GM20431 (cell line): ENCODE measurements at regions not wholly inside any gene's neighbourhood (a gene's known extent, or its start where the extent isn't known, plus 50 kb on each side); places are given as distances from the start of the nearest gene placed in this dataset.
"Not testable (repeated sequence)": the region's sequence is repeated elsewhere in the genome, so short reads cannot be mapped to it uniquely, and the experiment has no call there.

Experiments used
- in situ Hi-C: fragments of 300-500 bp; cut with MseI, MboI; formaldehyde crosslinking; loops from one replicate; pipeline ENCODE4 v1.15.0; 2020; ENCODE audit warnings: low sequenced_read_pairs; ENCODE audit not compliant: unreplicated experiment

GRCh38 chr6:74369556-74369993 is 673.6 kb downstream of the CD109 start:
- in situ Hi-C loops: no loop called here

- in situ Hi-C loops: no loop called here
These were observed 672.7 kb downstream of the CD109 start for GRCh38 chr6:74368746-74369145.

- in situ Hi-C loops: no loop called here
These were observed 670.6 kb downstream of the CD109 start for GRCh38 chr6:74366634-74367033.

GRCh38 chr6:74362391-74362790 is 666.4 kb downstream of the CD109 start:
- in situ Hi-C loops: no loop called here

GRCh38 chr6:74357321-74357720 is 661.3 kb downstream of the CD109 start:
- in situ Hi-C loops: no loop called here

- in situ Hi-C loops: no loop called here
These were observed 660.4 kb downstream of the CD109 start for GRCh38 chr6:74356391-74356790.

- in situ Hi-C loops: no loop called here
These were observed 651.0 kb downstream of the CD109 start for GRCh38 chr6:74346936-74347535.

GRCh38 chr6:74343804-74344203 is 647.8 kb downstream of the CD109 start:
- in situ Hi-C loops: no loop called here

- in situ Hi-C loops: not testable (repeated sequence)
These were observed 647.3 kb downstream of the CD109 start for GRCh38 chr6:74343321-74343720.

GRCh38 chr6:74334722-74335121 is 638.7 kb downstream of the CD109 start:
- in situ Hi-C loops: no loop called here

GRCh38 chr6:74333406-74333805 is 637.4 kb downstream of the CD109 start:
- in situ Hi-C loops: no loop called here

GRCh38 chr6:74320715-74321114 is 624.7 kb downstream of the CD109 start:
- in situ Hi-C loops: no loop called here

- in situ Hi-C loops: no loop called here
These were observed 624.1 kb downstream of the CD109 start for GRCh38 chr6:74320074-74320473.

GRCh38 chr6:74319292-74319691 is 623.3 kb downstream of the CD109 start:
- in situ Hi-C loops: no loop called here

- in situ Hi-C loops: no loop called here
These were observed 622.7 kb downstream of the CD109 start for GRCh38 chr6:74318738-74319137.

- in situ Hi-C loops: no loop called here
These were observed 616.1 kb downstream of the CD109 start for GRCh38 chr6:74312081-74312480.

GRCh38 chr6:74311431-74311830 is 615.4 kb downstream of the CD109 start:
- in situ Hi-C loops: no loop called here

GRCh38 chr6:74289884-74290283 is 593.9 kb downstream of the CD109 start:
- in situ Hi-C loops: no loop called here

- in situ Hi-C loops: no loop called here
These were observed 591.9 kb downstream of the CD109 start for GRCh38 chr6:74287932-74288331.

- in situ Hi-C loops: no loop called here
These were observed 591.4 kb downstream of the CD109 start for GRCh38 chr6:74287441-74287840.

- in situ Hi-C loops: no loop called here
These were observed 588.3 kb downstream of the CD109 start for GRCh38 chr6:74284284-74284683.

GRCh38 chr6:74283532-74283931 is 587.5 kb downstream of the CD109 start:
- in situ Hi-C loops: no loop called here
